Gastroesophageal sphincter (tissue), 3 donors: ENCODE measurements at regions not wholly inside any gene's neighbourhood (a gene's known extent, or its start where the extent isn't known, plus 50 kb on each side); places are given as distances from the start of the nearest gene placed in this dataset.

Experiments used
- EP300 ChIP-seq: sonication (generic); formaldehyde crosslinking; IDR thresholded peaks from one replicate; pipeline ENCODE4 v1.6.1; 2017; ENCODE audit warnings: antibody characterized with exemption, mild to moderate bottlenecking
- POLR2A ChIP-seq, 2 donors: fragments of 450-650 bp; IDR thresholded peaks; one replicate each; pipeline ENCODE4 v1.6.1; 2017; ENCODE audit warnings: antibody characterized with exemption in 2 of 2, mild to moderate bottlenecking in 2 of 2, moderate library complexity in 1 of 2
- POLR2AphosphoS5 ChIP-seq: sonication (generic); formaldehyde crosslinking; IDR thresholded peaks from one replicate; pipeline ENCODE4 v1.6.1; 2017; ENCODE audit warnings: antibody characterized with exemption
- TF ChIP-seq, protein P1 (sequence below), 4 experiments: fragments of 200-600 bp in 2 of 4; fragments of 450-650 bp in 2 of 4; sonication (generic) in 1 of 4; IDR thresholded peaks; one replicate each; pipeline ENCODE4 v1.5.1; 2017 to 2019; ENCODE audit warnings: antibody characterized with exemption in 4 of 4, mild to moderate bottlenecking in 2 of 4, moderate library complexity in 2 of 4

DNA sequence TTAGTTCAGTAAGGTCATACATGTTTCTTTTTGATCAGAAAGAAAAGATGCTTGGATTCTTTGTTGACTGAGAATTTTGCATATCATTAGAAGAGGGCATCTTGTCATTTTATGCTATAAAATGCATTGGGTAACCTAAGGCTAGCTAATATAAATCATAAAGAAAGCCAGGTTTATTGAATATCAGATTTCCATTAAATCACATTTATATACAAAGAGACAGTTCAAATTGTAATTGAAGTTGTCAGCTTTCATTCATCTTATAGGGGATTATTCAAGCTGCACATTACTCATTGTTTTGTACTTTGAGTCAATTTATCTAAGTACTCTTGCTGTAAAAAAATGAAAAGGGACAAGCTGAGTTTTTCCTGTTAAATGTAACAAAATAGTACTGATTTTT is 259.1 kb upstream of the CDH12 start:
- TF ChIP-seq POLR2A (IDR thresholded peaks at IDR 0.05): no peak
- TF ChIP-seq, protein P1, sequence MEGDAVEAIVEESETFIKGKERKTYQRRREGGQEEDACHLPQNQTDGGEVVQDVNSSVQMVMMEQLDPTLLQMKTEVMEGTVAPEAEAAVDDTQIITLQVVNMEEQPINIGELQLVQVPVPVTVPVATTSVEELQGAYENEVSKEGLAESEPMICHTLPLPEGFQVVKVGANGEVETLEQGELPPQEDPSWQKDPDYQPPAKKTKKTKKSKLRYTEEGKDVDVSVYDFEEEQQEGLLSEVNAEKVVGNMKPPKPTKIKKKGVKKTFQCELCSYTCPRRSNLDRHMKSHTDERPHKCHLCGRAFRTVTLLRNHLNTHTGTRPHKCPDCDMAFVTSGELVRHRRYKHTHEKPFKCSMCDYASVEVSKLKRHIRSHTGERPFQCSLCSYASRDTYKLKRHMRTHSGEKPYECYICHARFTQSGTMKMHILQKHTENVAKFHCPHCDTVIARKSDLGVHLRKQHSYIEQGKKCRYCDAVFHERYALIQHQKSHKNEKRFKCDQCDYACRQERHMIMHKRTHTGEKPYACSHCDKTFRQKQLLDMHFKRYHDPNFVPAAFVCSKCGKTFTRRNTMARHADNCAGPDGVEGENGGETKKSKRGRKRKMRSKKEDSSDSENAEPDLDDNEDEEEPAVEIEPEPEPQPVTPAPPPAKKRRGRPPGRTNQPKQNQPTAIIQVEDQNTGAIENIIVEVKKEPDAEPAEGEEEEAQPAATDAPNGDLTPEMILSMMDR (IDR thresholded peaks at IDR 0.05): no peak
- no peak for TF ChIP-seq POLR2AphosphoS5
- no peak for TF ChIP-seq EP300
